ENCODE measurements at regions not wholly inside any gene's neighbourhood (a gene's known extent, or its start where the extent isn't known, plus 50 kb on each side); places are given as distances from the start of the nearest gene placed in this dataset.

DNA sequence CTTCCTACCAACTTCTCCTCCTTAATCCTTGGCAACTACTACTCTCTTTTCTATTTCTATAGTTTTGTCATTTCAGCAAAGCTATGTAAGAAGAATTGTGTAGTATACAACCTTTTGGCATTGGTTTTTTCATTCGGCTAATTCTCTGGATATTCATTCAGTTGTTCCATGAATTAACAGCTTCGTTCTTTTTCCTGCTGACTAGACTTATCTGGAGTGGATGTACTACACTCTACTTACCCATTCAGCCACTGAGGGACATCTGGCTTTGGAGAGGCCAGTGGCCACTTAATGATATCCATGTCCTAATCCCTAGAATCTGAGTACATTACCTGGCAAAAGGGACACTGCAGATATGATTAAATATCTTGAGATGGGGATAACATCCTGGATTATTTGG is 623.9 kb downstream of the DOK5 start:
- TF ChIP-seq, protein P1, sequence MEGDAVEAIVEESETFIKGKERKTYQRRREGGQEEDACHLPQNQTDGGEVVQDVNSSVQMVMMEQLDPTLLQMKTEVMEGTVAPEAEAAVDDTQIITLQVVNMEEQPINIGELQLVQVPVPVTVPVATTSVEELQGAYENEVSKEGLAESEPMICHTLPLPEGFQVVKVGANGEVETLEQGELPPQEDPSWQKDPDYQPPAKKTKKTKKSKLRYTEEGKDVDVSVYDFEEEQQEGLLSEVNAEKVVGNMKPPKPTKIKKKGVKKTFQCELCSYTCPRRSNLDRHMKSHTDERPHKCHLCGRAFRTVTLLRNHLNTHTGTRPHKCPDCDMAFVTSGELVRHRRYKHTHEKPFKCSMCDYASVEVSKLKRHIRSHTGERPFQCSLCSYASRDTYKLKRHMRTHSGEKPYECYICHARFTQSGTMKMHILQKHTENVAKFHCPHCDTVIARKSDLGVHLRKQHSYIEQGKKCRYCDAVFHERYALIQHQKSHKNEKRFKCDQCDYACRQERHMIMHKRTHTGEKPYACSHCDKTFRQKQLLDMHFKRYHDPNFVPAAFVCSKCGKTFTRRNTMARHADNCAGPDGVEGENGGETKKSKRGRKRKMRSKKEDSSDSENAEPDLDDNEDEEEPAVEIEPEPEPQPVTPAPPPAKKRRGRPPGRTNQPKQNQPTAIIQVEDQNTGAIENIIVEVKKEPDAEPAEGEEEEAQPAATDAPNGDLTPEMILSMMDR (conservative IDR thresholded peaks at IDR 0.05; ENCODE audit: low read depth, low read length) = no peak
- TF ChIP-seq EZH2 (IDR thresholded peaks at IDR 0.05; ENCODE audit: borderline replicate concordance, low read depth, low read length, poor library complexity, severe bottlenecking) = no peak
